ENCODE measurements at regions not wholly inside any gene's neighbourhood (a gene's known extent, or its start where the extent isn't known, plus 50 kb on each side); places are given as distances from the start of the nearest gene placed in this dataset.

DNA sequence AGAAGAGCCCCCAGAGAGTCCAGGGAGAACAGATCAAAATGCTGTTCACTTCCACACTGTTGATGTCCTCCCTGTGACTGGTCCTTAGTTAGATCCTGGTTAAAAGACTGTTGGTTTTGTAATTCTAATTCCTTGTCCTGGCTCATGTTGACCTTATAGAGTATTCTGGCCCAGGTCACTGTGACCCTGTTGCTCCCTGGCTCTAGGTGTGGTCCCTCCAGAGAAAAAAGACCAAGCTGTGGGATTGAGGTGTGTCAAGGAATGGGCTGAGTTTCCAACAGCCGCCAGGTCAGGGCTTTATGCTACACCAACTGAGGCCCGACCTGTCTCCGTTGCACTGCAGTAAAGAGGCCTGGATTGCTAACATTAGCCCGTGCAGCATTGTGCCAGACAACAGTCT, 241.0 kb upstream of the MSX2 start:
- Histone ChIP-seq H3K4me1 (ENCODE audit: control insufficient read depth in 4 of 4, insufficient read depth in 4 of 4, low read length in 3 of 4) (no peaks in the 10 kb centered on the region), H3K4me3 (ENCODE audit: low read depth in 1 of 3, low read length in 3 of 3) (no peak overlapping the region)
- no peak for DNase-seq (ENCODE audit: low spot score)

DNA sequence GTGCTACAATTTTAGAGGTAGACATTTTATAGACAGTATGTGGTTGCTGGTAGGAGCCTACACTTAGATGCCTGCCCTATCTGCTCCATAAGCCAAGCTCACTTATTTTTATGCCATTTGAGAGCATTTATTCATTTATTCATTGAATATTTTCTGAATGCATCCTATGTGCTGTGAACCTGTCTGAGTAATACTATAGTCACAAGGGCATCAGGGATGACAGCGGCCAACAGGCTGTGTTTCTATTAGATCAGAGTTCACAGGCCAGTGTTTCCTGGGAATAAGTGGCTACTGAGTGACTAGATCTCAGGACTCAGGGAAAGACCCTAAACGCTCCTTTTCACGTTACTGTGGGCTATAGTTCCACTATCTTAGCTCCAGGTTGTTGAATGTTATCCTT, 235.2 kb upstream of the MSX2 start:
- Histone ChIP-seq H3K36me3 (ENCODE audit: control insufficient read depth in 4 of 4, insufficient read depth in 3 of 4, low read depth in 1 of 4, low read length in 3 of 4) (no peaks in the 10 kb centered on the region), H3K9me3 (ENCODE audit: control insufficient read depth in 4 of 4, low read length in 3 of 4) (peaks cover 0 to 12% (median 3%) of the 10 kb centered on the region in 4 donors), H3K27ac (ENCODE audit: low read depth in 1 of 2, low read length in 2 of 2) (no peak overlapping the region), H3K27me3 (ENCODE audit: control insufficient read depth in 4 of 4, insufficient read depth in 4 of 4, low read length in 3 of 4) (peaks cover 0 to 3% (median 0%) of the 10 kb centered on the region in 4 donors), H3K4me3 (ENCODE audit: low read depth in 1 of 3, low read length in 3 of 3) (no peak overlapping the region), H3K4me1 (ENCODE audit: control insufficient read depth in 4 of 4, insufficient read depth in 4 of 4, low read length in 3 of 4) (no peaks in the 10 kb centered on the region), H3K9ac (ENCODE audit: low read depth in 1 of 2, low read length in 2 of 2) (no peak overlapping the region)
- no peak for DNase-seq (ENCODE audit: low spot score)
- 77% methylated on average over 3 of the region's 3 CpGs for WGBS
- TF ChIP-seq JUND (IDR thresholded peaks at IDR 0.05) (no peak), HNF4G (IDR thresholded peaks at IDR 0.05) (no peak), EGR1 (IDR thresholded peaks at IDR 0.05; ENCODE audit: low read depth in 2 of 2) (no peak), YY1 (IDR thresholded peaks at IDR 0.05) (no peak), FOXA1 (IDR thresholded peaks at IDR 0.05) (no peak), SP1 (IDR thresholded peaks at IDR 0.05) (no peak), GABPA (IDR thresholded peaks at IDR 0.05 in 1 of 2, conservative IDR thresholded peaks at IDR 0.05 in 1 of 2) (no peak)
- TF ChIP-seq, protein P1, sequence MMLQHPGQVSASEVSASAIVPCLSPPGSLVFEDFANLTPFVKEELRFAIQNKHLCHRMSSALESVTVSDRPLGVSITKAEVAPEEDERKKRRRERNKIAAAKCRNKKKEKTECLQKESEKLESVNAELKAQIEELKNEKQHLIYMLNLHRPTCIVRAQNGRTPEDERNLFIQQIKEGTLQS (IDR thresholded peaks at IDR 0.05): no peak
- TF ChIP-seq, protein P2, sequence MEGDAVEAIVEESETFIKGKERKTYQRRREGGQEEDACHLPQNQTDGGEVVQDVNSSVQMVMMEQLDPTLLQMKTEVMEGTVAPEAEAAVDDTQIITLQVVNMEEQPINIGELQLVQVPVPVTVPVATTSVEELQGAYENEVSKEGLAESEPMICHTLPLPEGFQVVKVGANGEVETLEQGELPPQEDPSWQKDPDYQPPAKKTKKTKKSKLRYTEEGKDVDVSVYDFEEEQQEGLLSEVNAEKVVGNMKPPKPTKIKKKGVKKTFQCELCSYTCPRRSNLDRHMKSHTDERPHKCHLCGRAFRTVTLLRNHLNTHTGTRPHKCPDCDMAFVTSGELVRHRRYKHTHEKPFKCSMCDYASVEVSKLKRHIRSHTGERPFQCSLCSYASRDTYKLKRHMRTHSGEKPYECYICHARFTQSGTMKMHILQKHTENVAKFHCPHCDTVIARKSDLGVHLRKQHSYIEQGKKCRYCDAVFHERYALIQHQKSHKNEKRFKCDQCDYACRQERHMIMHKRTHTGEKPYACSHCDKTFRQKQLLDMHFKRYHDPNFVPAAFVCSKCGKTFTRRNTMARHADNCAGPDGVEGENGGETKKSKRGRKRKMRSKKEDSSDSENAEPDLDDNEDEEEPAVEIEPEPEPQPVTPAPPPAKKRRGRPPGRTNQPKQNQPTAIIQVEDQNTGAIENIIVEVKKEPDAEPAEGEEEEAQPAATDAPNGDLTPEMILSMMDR (IDR thresholded peaks at IDR 0.05; ENCODE audit: low read depth, low read length, missing input control): no peak
- TF ChIP-seq, protein P3, sequence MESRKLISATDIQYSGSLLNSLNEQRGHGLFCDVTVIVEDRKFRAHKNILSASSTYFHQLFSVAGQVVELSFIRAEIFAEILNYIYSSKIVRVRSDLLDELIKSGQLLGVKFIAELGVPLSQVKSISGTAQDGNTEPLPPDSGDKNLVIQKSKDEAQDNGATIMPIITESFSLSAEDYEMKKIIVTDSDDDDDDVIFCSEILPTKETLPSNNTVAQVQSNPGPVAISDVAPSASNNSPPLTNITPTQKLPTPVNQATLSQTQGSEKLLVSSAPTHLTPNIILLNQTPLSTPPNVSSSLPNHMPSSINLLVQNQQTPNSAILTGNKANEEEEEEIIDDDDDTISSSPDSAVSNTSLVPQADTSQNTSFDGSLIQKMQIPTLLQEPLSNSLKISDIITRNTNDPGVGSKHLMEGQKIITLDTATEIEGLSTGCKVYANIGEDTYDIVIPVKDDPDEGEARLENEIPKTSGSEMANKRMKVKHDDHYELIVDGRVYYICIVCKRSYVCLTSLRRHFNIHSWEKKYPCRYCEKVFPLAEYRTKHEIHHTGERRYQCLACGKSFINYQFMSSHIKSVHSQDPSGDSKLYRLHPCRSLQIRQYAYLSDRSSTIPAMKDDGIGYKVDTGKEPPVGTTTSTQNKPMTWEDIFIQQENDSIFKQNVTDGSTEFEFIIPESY (IDR thresholded peaks at IDR 0.05): no peak

More for the DNA sequence above, 241.0 kb upstream of the MSX2 start:
- no peak overlapping the region for H3K27ac ChIP-seq (ENCODE audit: low read depth in 1 of 2, low read length in 2 of 2)
- whole genome bisulfite sequencing: 82% methylated on average over 4 of the region's 4 CpGs
- H3K27me3 ChIP-seq (ENCODE audit: control insufficient read depth in 4 of 4, insufficient read depth in 4 of 4, low read length in 3 of 4): peaks cover 0 to 5% (median 1%) of the 10 kb centered on the region in 4 donors
- H3K9ac ChIP-seq (ENCODE audit: low read depth in 1 of 2, low read length in 2 of 2): no peak overlapping the region
- H3K9me3 ChIP-seq (ENCODE audit: control insufficient read depth in 4 of 4, low read length in 3 of 4): peaks cover 0 to 13% (median 5%) of the 10 kb centered on the region in 4 donors
- TF ChIP-seq RXRA (IDR thresholded peaks at IDR 0.05) (no peak), HNF4G (IDR thresholded peaks at IDR 0.05) (no peak), JUND (IDR thresholded peaks at IDR 0.05) (no peak), HNF4A (conservative IDR thresholded peaks at IDR 0.05) (no peak), TAF1 (conservative IDR thresholded peaks at IDR 0.05) (no peak), FOXA1 (IDR thresholded peaks at IDR 0.05) (no peak), RAD21 (IDR thresholded peaks at IDR 0.05) (no peak), NR2F2 (IDR thresholded peaks at IDR 0.05) (no peak), EGR1 (IDR thresholded peaks at IDR 0.05; ENCODE audit: low read depth in 2 of 2) (no peak), SP1 (IDR thresholded peaks at IDR 0.05) (no peak), GABPA (IDR thresholded peaks at IDR 0.05 in 1 of 2, conservative IDR thresholded peaks at IDR 0.05 in 1 of 2) (no peak)
- TF ChIP-seq, protein P1 (IDR thresholded peaks at IDR 0.05): no peak
- TF ChIP-seq, protein P4, sequence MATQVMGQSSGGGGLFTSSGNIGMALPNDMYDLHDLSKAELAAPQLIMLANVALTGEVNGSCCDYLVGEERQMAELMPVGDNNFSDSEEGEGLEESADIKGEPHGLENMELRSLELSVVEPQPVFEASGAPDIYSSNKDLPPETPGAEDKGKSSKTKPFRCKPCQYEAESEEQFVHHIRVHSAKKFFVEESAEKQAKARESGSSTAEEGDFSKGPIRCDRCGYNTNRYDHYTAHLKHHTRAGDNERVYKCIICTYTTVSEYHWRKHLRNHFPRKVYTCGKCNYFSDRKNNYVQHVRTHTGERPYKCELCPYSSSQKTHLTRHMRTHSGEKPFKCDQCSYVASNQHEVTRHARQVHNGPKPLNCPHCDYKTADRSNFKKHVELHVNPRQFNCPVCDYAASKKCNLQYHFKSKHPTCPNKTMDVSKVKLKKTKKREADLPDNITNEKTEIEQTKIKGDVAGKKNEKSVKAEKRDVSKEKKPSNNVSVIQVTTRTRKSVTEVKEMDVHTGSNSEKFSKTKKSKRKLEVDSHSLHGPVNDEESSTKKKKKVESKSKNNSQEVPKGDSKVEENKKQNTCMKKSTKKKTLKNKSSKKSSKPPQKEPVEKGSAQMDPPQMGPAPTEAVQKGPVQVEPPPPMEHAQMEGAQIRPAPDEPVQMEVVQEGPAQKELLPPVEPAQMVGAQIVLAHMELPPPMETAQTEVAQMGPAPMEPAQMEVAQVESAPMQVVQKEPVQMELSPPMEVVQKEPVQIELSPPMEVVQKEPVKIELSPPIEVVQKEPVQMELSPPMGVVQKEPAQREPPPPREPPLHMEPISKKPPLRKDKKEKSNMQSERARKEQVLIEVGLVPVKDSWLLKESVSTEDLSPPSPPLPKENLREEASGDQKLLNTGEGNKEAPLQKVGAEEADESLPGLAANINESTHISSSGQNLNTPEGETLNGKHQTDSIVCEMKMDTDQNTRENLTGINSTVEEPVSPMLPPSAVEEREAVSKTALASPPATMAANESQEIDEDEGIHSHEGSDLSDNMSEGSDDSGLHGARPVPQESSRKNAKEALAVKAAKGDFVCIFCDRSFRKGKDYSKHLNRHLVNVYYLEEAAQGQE (IDR thresholded peaks at IDR 0.05): no peak
- TF ChIP-seq, protein P2 (IDR thresholded peaks at IDR 0.05; ENCODE audit: low read depth, low read length, missing input control): no peak
- TF ChIP-seq, protein P3 (IDR thresholded peaks at IDR 0.05): no peak
- H3K36me3 ChIP-seq (ENCODE audit: control insufficient read depth in 4 of 4, insufficient read depth in 3 of 4, low read depth in 1 of 4, low read length in 3 of 4): no peaks in the 10 kb centered on the region
